ENCODE measurements at regions not wholly inside any gene's neighbourhood (a gene's known extent, or its start where the extent isn't known, plus 50 kb on each side); places are given as distances from the start of the nearest gene placed in this dataset.

GRCh38 chr20:22446613-22447446 lies 137.5 kb downstream of the FOXA2 start:
- Histone ChIP-seq H3K27me3 (no peaks in the 10 kb centered on the region), H3K4me3 (no peak overlapping the region), H3K9me3 (no peaks in the 10 kb centered on the region), H3K36me3 (no peaks in the 10 kb centered on the region), H3K4me1 (no peaks in the 10 kb centered on the region), H3K27ac (no peak overlapping the region)
- TF ChIP-seq POLR2A (IDR thresholded peaks at IDR 0.05) = no peak
- TF ChIP-seq POLR2AphosphoS5 (IDR thresholded peaks at IDR 0.05) = no peak
- TF ChIP-seq, protein P1, sequence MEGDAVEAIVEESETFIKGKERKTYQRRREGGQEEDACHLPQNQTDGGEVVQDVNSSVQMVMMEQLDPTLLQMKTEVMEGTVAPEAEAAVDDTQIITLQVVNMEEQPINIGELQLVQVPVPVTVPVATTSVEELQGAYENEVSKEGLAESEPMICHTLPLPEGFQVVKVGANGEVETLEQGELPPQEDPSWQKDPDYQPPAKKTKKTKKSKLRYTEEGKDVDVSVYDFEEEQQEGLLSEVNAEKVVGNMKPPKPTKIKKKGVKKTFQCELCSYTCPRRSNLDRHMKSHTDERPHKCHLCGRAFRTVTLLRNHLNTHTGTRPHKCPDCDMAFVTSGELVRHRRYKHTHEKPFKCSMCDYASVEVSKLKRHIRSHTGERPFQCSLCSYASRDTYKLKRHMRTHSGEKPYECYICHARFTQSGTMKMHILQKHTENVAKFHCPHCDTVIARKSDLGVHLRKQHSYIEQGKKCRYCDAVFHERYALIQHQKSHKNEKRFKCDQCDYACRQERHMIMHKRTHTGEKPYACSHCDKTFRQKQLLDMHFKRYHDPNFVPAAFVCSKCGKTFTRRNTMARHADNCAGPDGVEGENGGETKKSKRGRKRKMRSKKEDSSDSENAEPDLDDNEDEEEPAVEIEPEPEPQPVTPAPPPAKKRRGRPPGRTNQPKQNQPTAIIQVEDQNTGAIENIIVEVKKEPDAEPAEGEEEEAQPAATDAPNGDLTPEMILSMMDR (IDR thresholded peaks at IDR 0.05) = no peak
- no peak for TF ChIP-seq EP300 (IDR thresholded peaks at IDR 0.05)
- 52 to 53% methylated on average over 4 to 5 of the region's 5 CpGs for WGBS, 2 donors (ENCODE audit: low coverage in 1 of 2)
- no peak for ATAC-seq

DNA sequence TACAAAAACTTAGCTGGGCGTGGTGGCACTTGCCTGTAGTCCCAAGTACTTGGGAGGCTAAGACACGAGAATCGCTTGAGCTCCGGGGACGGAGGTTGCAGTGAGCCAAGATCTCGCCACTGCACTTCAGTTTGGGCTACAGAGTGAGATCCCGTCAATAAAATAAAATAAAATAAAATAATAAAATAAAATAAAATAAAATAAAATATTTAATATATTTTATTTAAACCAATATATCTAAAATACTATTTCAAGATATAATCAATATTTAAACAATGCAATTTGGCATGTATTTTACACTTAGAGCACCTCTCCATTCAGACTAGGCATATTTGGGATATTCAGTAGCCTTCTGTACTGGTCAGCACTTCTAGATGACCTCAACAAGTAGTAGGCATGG lies 142.1 kb downstream of the FOXA2 start:
- Histone ChIP-seq H3K4me3 (no peak overlapping the region), H3K27me3 (no peaks in the 10 kb centered on the region), H3K9me3 (no peaks in the 10 kb centered on the region), H3K4me1 (no peaks in the 10 kb centered on the region), H3K36me3 (no peaks in the 10 kb centered on the region), H3K27ac (no peak overlapping the region)
- TF ChIP-seq EP300 (IDR thresholded peaks at IDR 0.05) (no peak), POLR2A (IDR thresholded peaks at IDR 0.05) (no peak), POLR2AphosphoS5 (IDR thresholded peaks at IDR 0.05) (no peak)
- TF ChIP-seq, protein P1 (IDR thresholded peaks at IDR 0.05) = no peak
- no peak for ATAC-seq
- 93 to 94% methylated on average over 5 to 7 of the region's 7 CpGs for WGBS, 2 donors (ENCODE audit: low coverage in 1 of 2)

DNA sequence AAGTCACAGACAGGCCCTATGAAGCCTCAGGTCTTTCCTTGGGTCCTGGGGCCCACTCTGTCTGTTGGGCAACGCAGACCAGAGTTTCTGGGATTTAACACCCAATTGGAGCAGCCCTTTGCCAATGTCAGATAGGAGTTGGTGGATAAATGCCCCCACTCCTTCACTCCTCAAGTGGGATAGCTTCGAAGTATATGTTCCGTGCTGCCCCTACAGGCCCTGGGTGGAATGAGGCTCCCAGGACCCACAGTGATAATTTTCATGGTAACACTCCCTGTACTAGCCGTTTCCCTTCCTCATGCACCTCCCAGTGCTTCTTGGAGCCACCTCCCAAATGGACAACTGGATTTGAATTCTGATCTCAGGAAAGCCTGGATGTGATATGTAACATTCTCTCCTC lies 145.4 kb downstream of the FOXA2 start:
- no peak for TF ChIP-seq EP300 (IDR thresholded peaks at IDR 0.05)
- TF ChIP-seq POLR2AphosphoS5 (IDR thresholded peaks at IDR 0.05) = no peak
- TF ChIP-seq, protein P1 (IDR thresholded peaks at IDR 0.05) = no peak
- no peak for TF ChIP-seq POLR2A (IDR thresholded peaks at IDR 0.05)
- 78 to 96% methylated on average over 2 to 3 of the region's 4 CpGs for WGBS, 2 donors (ENCODE audit: low coverage in 1 of 2)
- H3K27me3 ChIP-seq = no peaks in the 10 kb centered on the region
- H3K27ac ChIP-seq = no peak overlapping the region
- no peak for ATAC-seq
- no peak overlapping the region for H3K4me3 ChIP-seq
- H3K9me3 ChIP-seq = peaks cover 0 to 9% (median 0%) of the 10 kb centered on the region in 3 donors
- H3K36me3 ChIP-seq = no peaks in the 10 kb centered on the region
- no peaks in the 10 kb centered on the region for H3K4me1 ChIP-seq

DNA sequence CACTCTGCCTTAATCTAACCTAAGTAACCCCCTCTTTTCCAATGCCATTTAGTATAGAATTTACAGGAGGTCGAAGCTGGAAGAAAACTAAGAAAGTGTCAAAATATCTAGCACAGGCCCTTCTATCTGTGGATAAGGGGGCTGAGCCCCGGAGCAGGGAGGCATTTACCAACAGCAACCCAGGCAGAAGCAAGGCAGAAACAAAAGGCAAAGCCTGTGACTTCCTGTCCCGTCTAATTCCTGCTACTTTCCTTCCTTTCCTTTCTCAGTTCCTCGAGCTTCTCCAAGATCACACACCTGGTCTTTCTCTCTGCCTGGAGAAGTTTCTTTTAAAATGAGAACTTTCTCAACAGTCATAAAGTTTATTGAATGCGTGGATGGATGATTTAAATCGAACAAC lies 146.0 kb downstream of the FOXA2 start:
- H3K9me3 ChIP-seq = peaks cover 0 to 9% (median 0%) of the 10 kb centered on the region in 3 donors
- no peaks in the 10 kb centered on the region for H3K36me3 ChIP-seq
- H3K27ac ChIP-seq = no peak overlapping the region
- H3K4me3 ChIP-seq = no peak overlapping the region
- WGBS, 2 donors (ENCODE audit: low coverage in 1 of 2) = 52 to 53% methylated on average over 6 of the region's 6 CpGs
- no peak for ATAC-seq
- TF ChIP-seq EP300 (IDR thresholded peaks at IDR 0.05) (no peak), POLR2AphosphoS5 (IDR thresholded peaks at IDR 0.05) (no peak), POLR2A (IDR thresholded peaks at IDR 0.05) (no peak)
- TF ChIP-seq, protein P1 (IDR thresholded peaks at IDR 0.05) = no peak
- no peaks in the 10 kb centered on the region for H3K4me1 ChIP-seq
- no peaks in the 10 kb centered on the region for H3K27me3 ChIP-seq

DNA sequence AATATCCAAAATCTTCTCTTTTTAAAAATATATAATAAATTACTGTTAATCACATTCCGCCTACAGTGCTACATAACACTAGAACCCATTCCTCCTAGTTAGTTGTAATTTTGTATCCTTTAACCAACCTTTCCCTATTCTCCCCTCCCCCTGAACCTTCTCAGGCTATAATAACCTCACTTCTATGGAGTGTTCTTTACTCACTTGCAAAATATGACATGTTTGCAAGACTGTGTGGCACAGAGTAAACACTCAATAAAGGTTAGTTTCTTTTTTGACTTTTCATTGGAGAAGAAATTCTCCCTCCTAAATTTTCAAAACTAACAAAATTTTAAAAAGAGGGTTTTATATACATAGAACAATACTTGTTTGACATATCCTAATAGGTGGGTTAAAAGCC lies 147.0 kb downstream of the FOXA2 start:
- H3K36me3 ChIP-seq = no peaks in the 10 kb centered on the region
- no peak for TF ChIP-seq EP300 (IDR thresholded peaks at IDR 0.05)
- TF ChIP-seq POLR2A (IDR thresholded peaks at IDR 0.05) = no peak
- TF ChIP-seq, protein P1 (IDR thresholded peaks at IDR 0.05) = no peak
- TF ChIP-seq POLR2AphosphoS5 (IDR thresholded peaks at IDR 0.05) = no peak
- H3K9me3 ChIP-seq = peaks cover 0 to 9% (median 0%) of the 10 kb centered on the region in 3 donors
- H3K4me3 ChIP-seq = no peak overlapping the region
- H3K27me3 ChIP-seq = no peaks in the 10 kb centered on the region
- WGBS, 2 donors (ENCODE audit: low coverage in 1 of 2) = 100% methylated on average over 1 of the region's 1 CpG
- no peaks in the 10 kb centered on the region for H3K4me1 ChIP-seq
- no peak overlapping the region for H3K27ac ChIP-seq
- no peak for ATAC-seq
